H1 (cell line): ENCODE measurements at regions not wholly inside any gene's neighbourhood (a gene's known extent, or its start where the extent isn't known, plus 50 kb on each side); places are given as distances from the start of the nearest gene placed in this dataset.

ENCODE experiments used
- CTCF ChIA-PET: fragments of 300-600 bp; sonication (Branson Sonifier 250); formaldehyde crosslinking; loops from one replicate; lab custom pipeline; 2021; ENCODE audit not compliant: partially characterized antibody; lab: Charles Lee
- POLR2A ChIA-PET: fragments of 300-600 bp; sonication (Branson Sonifier 250); formaldehyde crosslinking; loops from one replicate; lab custom pipeline; 2021; ENCODE audit warnings: inconsistent platforms; ENCODE audit not compliant: partially characterized antibody; lab: Charles Lee
- DNase-seq, 2 experiments: peaks; one replicate each; pipeline versions ENCODE4 v3.0.0 to v3.0.0-alpha.2; 2010 to 2022; ENCODE audit warnings: low spot score in 2 of 2, low read depth in 1 of 2, mixed read lengths in 1 of 2
- FAIRE-seq: peaks from 2 replicates; lab custom pipeline; 2011; peaks lifted over from hg19 to GRCh38; lab: Jason Lieb, UNC
- H2AFZ ChIP-seq: 2 replicates; pipeline ENCODE4 v1.8.1; 2012; ENCODE audit warnings: low read length, inconsistent platforms
- H2AK5ac ChIP-seq: 2 replicates; pipeline ENCODE4 v1.6.1; 2013; ENCODE audit warnings: low read depth, low read length
- H2BK120ac ChIP-seq: replicated peaks from 2 replicates; pipeline ENCODE3; 2013; ENCODE audit warnings: low read depth, low read length, inconsistent platforms
- H2BK12ac ChIP-seq: 2 replicates; pipeline ENCODE4 v1.6.1; 2013; ENCODE audit warnings: low read depth, low read length
- H2BK15ac ChIP-seq: 2 replicates; pipeline ENCODE4 v1.6.1; 2013; ENCODE audit warnings: low read length
- H2BK20ac ChIP-seq: 2 replicates; pipeline ENCODE4 v1.6.1; 2013; ENCODE audit warnings: low read length
- H2BK5ac ChIP-seq: 2 replicates; pipeline ENCODE4 v1.6.1; 2013; ENCODE audit warnings: low read depth, low read length
- H3K14ac ChIP-seq: 2 replicates; pipeline ENCODE4 v1.6.1; 2013; ENCODE audit warnings: inconsistent platforms; ENCODE audit not compliant: insufficient read length
- H3K18ac ChIP-seq: 2 replicates; pipeline ENCODE4 v1.6.1; 2013; ENCODE audit warnings: low read length; ENCODE audit errors: extremely low read depth
- H3K23ac ChIP-seq: 2 replicates; pipeline ENCODE4 v1.6.1; 2013; ENCODE audit warnings: inconsistent platforms; ENCODE audit not compliant: insufficient read length
- H3K23me2 ChIP-seq: 2 replicates; pipeline ENCODE4 v1.6.1; 2013; ENCODE audit warnings: low read depth, low read length
- H3K27ac ChIP-seq: 2 replicates; pipeline ENCODE4 v1.6.1; 2011; ENCODE audit warnings: low read depth, low read length, inconsistent platforms
- H3K27me3 ChIP-seq, 4 experiments: replicated peaks in 1 of 4; 1 replicate in 1 of 4; 2 replicates in 3 of 4; pipeline versions ENCODE4 v1.6.1 to v1.8.1; 2011 to 2013; ENCODE audit warnings: low read length in 3 of 4, mild to moderate bottlenecking in 3 of 4, inconsistent platforms in 2 of 4, mixed read lengths in 2 of 4, moderate library complexity in 1 of 4; ENCODE audit not compliant: control insufficient read depth in 3 of 4, insufficient read depth in 3 of 4; ENCODE audit errors: extremely low read depth in 1 of 4
- H3K36me3 ChIP-seq, 4 experiments: 2 replicates each; pipeline versions ENCODE4 v1.6.1 to v1.8.1; 2011 to 2013; ENCODE audit warnings: mild to moderate bottlenecking in 4 of 4, low read length in 3 of 4, moderate library complexity in 2 of 4, control low read depth in 1 of 4, inconsistent platforms in 1 of 4; ENCODE audit not compliant: insufficient read depth in 4 of 4, control insufficient read depth in 2 of 4
- H3K4ac ChIP-seq: replicated peaks from 2 replicates; pipeline ENCODE3; 2013; ENCODE audit warnings: low read length, low read depth, mixed read lengths, inconsistent platforms; ENCODE audit not compliant: insufficient read length
- H3K4me1 ChIP-seq, 4 experiments: replicated peaks in 1 of 4; 1 replicate in 1 of 4; 2 replicates in 3 of 4; pipeline versions ENCODE4 v1.6.1 to v1.8.1; 2011 to 2013; ENCODE audit warnings: low read length in 3 of 4, inconsistent platforms in 2 of 4, mixed read lengths in 1 of 4; ENCODE audit not compliant: insufficient read depth in 4 of 4, control insufficient read depth in 3 of 4
- H3K4me2 ChIP-seq, 2 experiments: 2 replicates each; pipeline versions ENCODE4 v1.6.1 to v1.8.1; 2011 to 2013; ENCODE audit warnings: low read depth in 2 of 2, low read length in 2 of 2, control low read depth in 1 of 2, inconsistent platforms in 1 of 2, mild to moderate bottlenecking in 1 of 2; ENCODE audit not compliant: insufficient read depth in 1 of 2
- H3K4me3 ChIP-seq, 4 experiments: fragments of 200-600, 300-600 bp in 1 of 4; sonication (generic), shearing (Covaris generic), sonication (Bioruptor Twin) in 1 of 4; 2 replicates each; pipeline versions ENCODE4 v1.5.1 to v1.8.1; 2011 to 2016; ENCODE audit warnings: low read length in 4 of 4, low read depth in 3 of 4, control low read depth in 2 of 4, inconsistent platforms in 2 of 4, mild to moderate bottlenecking in 2 of 4, mixed read lengths in 1 of 4, moderate library complexity in 1 of 4; ENCODE audit not compliant: insufficient read depth in 2 of 4; ENCODE audit errors: extremely low read depth in 1 of 4
- H3K56ac ChIP-seq: replicated peaks from 2 replicates; pipeline ENCODE3; 2013; ENCODE audit warnings: low read depth, mild to moderate bottlenecking, mixed read lengths, low read length, inconsistent platforms; ENCODE audit not compliant: insufficient read length
- H3K79me1 ChIP-seq: 2 replicates; pipeline ENCODE4 v1.6.1; 2013; ENCODE audit warnings: low read depth, low read length, control low read depth
- H3K79me2 ChIP-seq, 2 experiments: 2 replicates each; pipeline versions ENCODE4 v1.6.1 to v1.8.1; 2012 to 2013; ENCODE audit warnings: low read length in 2 of 2, mild to moderate bottlenecking in 2 of 2, inconsistent platforms in 1 of 2; ENCODE audit not compliant: insufficient read depth in 2 of 2, control insufficient read depth in 1 of 2
- H3K9ac ChIP-seq, 4 experiments: replicated peaks in 1 of 4; 1 replicate in 1 of 4; 2 replicates in 3 of 4; pipeline versions ENCODE4 v1.6.1 to v1.8.1; 2011 to 2013; ENCODE audit warnings: low read depth in 3 of 4, low read length in 3 of 4, control low read depth in 2 of 4, mild to moderate bottlenecking in 2 of 4, moderate library complexity in 2 of 4, inconsistent platforms in 1 of 4; ENCODE audit errors: extremely low read depth in 1 of 4
- H3K9me3 ChIP-seq, 2 experiments: 2 replicates each; pipeline versions ENCODE4 v1.6.1 to v1.8.1; 2012 to 2013; ENCODE audit warnings: mild to moderate bottlenecking in 2 of 2, moderate library complexity in 2 of 2, control low read depth in 1 of 2, inconsistent platforms in 1 of 2, low read depth in 1 of 2, low read length in 1 of 2, mixed read lengths in 1 of 2; ENCODE audit not compliant: insufficient read depth in 2 of 2
- H4K20me1 ChIP-seq, 2 experiments: replicated peaks in 1 of 2; 2 replicates each; pipeline versions ENCODE3 to v1.8.1; 2011 to 2013; ENCODE audit warnings: inconsistent platforms in 2 of 2, low read length in 2 of 2, mild to moderate bottlenecking in 1 of 2; ENCODE audit not compliant: insufficient read depth in 2 of 2, control insufficient read depth in 1 of 2
- H4K5ac ChIP-seq: 2 replicates; pipeline ENCODE4 v1.6.1; 2013; ENCODE audit warnings: low read length, low read depth, mixed read lengths, inconsistent platforms; ENCODE audit not compliant: insufficient read length
- H4K8ac ChIP-seq: 2 replicates; pipeline ENCODE4 v1.8.0; 2013; ENCODE audit warnings: mild to moderate bottlenecking, moderate library complexity, low read length, inconsistent platforms; ENCODE audit not compliant: insufficient read depth; ENCODE audit errors: extremely low read depth
- H4K91ac ChIP-seq: replicated peaks from 2 replicates; pipeline ENCODE3; 2013; ENCODE audit warnings: low read length, mixed read lengths, inconsistent platforms; ENCODE audit not compliant: insufficient read length
- CEBPB ChIP-seq: IDR thresholded peaks from 2 replicates; pipeline ENCODE4 v1.6.1; 2012; ENCODE audit warnings: low read depth, low read length
- SAP30 ChIP-seq: fragments of 300-600 bp; sonication (generic); IDR thresholded peaks from 2 replicates; pipeline ENCODE4 v1.7.1; 2012; ENCODE audit warnings: low read length, moderate library complexity, mild to moderate bottlenecking, inconsistent platforms; ENCODE audit not compliant: insufficient read depth, insufficient replicate concordance
- TAF7 ChIP-seq: optimal IDR thresholded peaks from 2 replicates; pipeline ENCODE3; 2011; ENCODE audit warnings: low read depth, mild to moderate bottlenecking, inconsistent platforms, low read length, moderate library complexity, borderline replicate concordance
- WGBS, 2 experiments: shearing (Covaris generic) in 1 of 2; methylation state at CpG; one replicate each; pipeline versions ENCODE4 v1.1.6 to v1.1.7; 2013 to 2015; ENCODE audit warnings: low lambda C conversion rate in 2 of 2, mixed read lengths in 2 of 2, inconsistent platforms in 1 of 2, low coverage in 1 of 2, missing lambda C conversion rate in 1 of 2; ENCODE audit not compliant: insufficient replicate concordance in 2 of 2, insufficient coverage in 1 of 2, insufficient read length in 1 of 2; ENCODE audit errors: extremely low coverage in 1 of 2, missing lambda C conversion rate in 1 of 2; 5-methylcytosine and 5-hydroxymethylcytosine counted together
- TF ChIP-seq, protein P1 (sequence below), 3 experiments: IDR thresholded peaks; 1 replicate in 2 of 3; 2 replicates in 1 of 3; pipeline versions ENCODE4 v1.5.1 to v1.6.1; 2011; ENCODE audit warnings: low read length in 3 of 3, mild to moderate bottlenecking in 3 of 3, inconsistent platforms in 2 of 3, low read depth in 1 of 3, moderate library complexity in 1 of 3; ENCODE audit not compliant: insufficient read depth in 1 of 3; ENCODE audit errors: control extremely low read depth in 1 of 3

DNA sequence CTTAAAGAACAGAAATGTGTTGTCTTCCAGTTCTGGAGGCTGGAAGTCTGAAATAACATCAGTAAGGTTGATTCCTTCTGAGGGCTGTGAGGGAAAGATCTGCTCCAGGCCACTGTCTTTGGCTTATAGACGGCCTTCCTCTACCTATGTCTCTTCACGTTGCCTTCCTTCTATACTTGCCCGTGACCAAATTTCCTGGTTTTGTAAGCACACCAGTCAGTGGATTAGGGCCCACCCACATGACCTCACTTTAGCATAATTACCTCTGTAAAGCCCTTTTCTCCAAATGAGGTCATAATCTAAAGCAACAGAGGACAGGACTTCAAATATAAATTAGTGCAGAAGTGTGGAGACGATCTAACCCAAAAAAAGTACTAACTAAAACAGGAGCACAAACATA lies 231.6 kb downstream of the NRIP1 start (continued):
- no peak for TF ChIP-seq CEBPB

DNA sequence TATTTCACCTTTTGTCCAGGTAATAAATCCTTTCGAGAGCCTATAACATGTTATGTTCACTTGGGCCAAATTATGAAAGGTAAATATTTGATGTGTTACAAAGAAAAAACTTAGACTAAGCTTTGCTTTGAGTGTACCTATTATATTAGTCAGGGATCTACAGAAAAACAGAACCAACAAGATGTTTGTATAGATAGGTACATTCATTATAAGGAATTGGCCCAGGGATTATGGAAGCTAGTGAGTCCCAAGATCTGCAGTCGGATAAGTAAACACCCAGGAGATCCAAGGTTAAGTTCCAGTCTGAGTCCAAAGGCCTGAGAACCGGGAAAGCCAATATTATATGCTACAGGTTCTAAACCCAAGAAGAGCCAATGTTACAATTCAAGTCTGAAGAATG lies 234.5 kb downstream of the NRIP1 start:
- POLR2A ChIA-PET: no interaction called here
- no peak for DNase-seq

More for the DNA sequence above, 234.5 kb downstream of the NRIP1 start:
- no peak overlapping the region for H4K91ac ChIP-seq
- no peaks in the 10 kb centered on the region for H3K27me3 ChIP-seq
- H3K4me2 ChIP-seq: no peak overlapping the region
- no peak overlapping the region for H2BK20ac ChIP-seq
- no peak overlapping the region for H4K8ac ChIP-seq
- no peaks in the 10 kb centered on the region for H3K36me3 ChIP-seq
- no peak overlapping the region for H2BK12ac ChIP-seq
- no peak overlapping the region for H2BK5ac ChIP-seq
- no peak overlapping the region for H3K9ac ChIP-seq
- H3K23me2 ChIP-seq: no peaks in the 10 kb centered on the region
- TF ChIP-seq SAP30 (no peak), TAF7 (no peak)
- TF ChIP-seq, protein P1, sequence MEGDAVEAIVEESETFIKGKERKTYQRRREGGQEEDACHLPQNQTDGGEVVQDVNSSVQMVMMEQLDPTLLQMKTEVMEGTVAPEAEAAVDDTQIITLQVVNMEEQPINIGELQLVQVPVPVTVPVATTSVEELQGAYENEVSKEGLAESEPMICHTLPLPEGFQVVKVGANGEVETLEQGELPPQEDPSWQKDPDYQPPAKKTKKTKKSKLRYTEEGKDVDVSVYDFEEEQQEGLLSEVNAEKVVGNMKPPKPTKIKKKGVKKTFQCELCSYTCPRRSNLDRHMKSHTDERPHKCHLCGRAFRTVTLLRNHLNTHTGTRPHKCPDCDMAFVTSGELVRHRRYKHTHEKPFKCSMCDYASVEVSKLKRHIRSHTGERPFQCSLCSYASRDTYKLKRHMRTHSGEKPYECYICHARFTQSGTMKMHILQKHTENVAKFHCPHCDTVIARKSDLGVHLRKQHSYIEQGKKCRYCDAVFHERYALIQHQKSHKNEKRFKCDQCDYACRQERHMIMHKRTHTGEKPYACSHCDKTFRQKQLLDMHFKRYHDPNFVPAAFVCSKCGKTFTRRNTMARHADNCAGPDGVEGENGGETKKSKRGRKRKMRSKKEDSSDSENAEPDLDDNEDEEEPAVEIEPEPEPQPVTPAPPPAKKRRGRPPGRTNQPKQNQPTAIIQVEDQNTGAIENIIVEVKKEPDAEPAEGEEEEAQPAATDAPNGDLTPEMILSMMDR (IDR thresholded peaks at IDR 0.05; ENCODE audit: control extremely low read depth in 1 of 3, insufficient read depth in 1 of 3, low read depth in 1 of 3, low read length in 3 of 3): no peak
- TF ChIP-seq, all 59 proteins: peak for 0
- 97% methylated on average over 3 of the region's 3 CpGs; no CpG with 5 or more reads in 1 of the 2 experiments for WGBS, 2 experiments
- Histone ChIP-seq H2AK5ac (no peak overlapping the region), H3K23ac (no peak overlapping the region), H3K18ac (no peak overlapping the region), H3K56ac (no peak overlapping the region), H3K4ac (no peak overlapping the region), H4K20me1 (no peaks in the 10 kb centered on the region), H4K5ac (no peak overlapping the region), H2BK120ac (no peak overlapping the region), H3K4me1 (no peaks in the 10 kb centered on the region), H3K9me3 (no peaks in the 10 kb centered on the region), H3K14ac (no peak overlapping the region), H3K79me1 (no peaks in the 10 kb centered on the region), H2AFZ (no peak overlapping the region), H3K27ac (no peak overlapping the region), H3K79me2 (no peaks in the 10 kb centered on the region), H2BK15ac (no peak overlapping the region), H3K4me3 (no peak overlapping the region)
- CTCF ChIA-PET: interaction anchor here (1.2 kb wide), 1 partner anchor 56 kb away, joined by 3 read pairs; no protein-coding TSS in a partner anchor
- no peak for FAIRE-seq
